ENCODE measurements at regions not wholly inside any gene's neighbourhood (a gene's known extent, or its start where the extent isn't known, plus 50 kb on each side); places are given as distances from the start of the nearest gene placed in this dataset.

- H3K9ac ChIP-seq, result no peak overlapping the region
- no peak for DNase-seq (ENCODE audit: low spot score)
- H3K36me3 ChIP-seq, result no peaks in the 10 kb centered on the region
- no peak overlapping the region for H3K4me2 ChIP-seq
- TF ChIP-seq CTCF (IDR thresholded peaks at IDR 0.05) (no peak), EZH2phosphoT487 (IDR thresholded peaks at IDR 0.05) (no peak), EZH2 (IDR thresholded peaks at IDR 0.05) (no peak)
- Mint-ChIP-seq H3K27ac (no peak overlapping the region), H3K4me1 (peaks cover 15% of the 10 kb centered on the region), H3K4me3 (no peak overlapping the region), H3K27me3 (ENCODE audit: insufficient read depth, low read depth) (peaks cover 4% of the 10 kb centered on the region), H3K36me3 (no peaks in the 10 kb centered on the region), H3K9me3 (no peaks in the 10 kb centered on the region)
- H4K20me1 ChIP-seq (ENCODE audit: low read depth), result no peaks in the 10 kb centered on the region
- H2AFZ ChIP-seq (replicated peaks), result no peak overlapping the region
- H3K9me3 ChIP-seq (ENCODE audit: low read depth), result no peaks in the 10 kb centered on the region
- no peak overlapping the region for H3K4me3 ChIP-seq
- no peaks in the 10 kb centered on the region for H3K79me2 ChIP-seq (ENCODE audit: low read depth)
- H3K4me1 ChIP-seq, result peaks cover 9% of the 10 kb centered on the region
- H3F3A ChIP-seq (ENCODE audit: low read depth), result peaks cover 2% of the 10 kb centered on the region
- H3K27me3 ChIP-seq, result no peaks in the 10 kb centered on the region
- no peak overlapping the region for H3K27ac ChIP-seq
Observed at GRCh38 chr12:43057566-43057965, 468.0 kb upstream of the PRICKLE1 start.

GRCh38 chr12:43054085-43054484, 464.5 kb upstream of the PRICKLE1 start:
- TF ChIP-seq CTCF (IDR thresholded peaks at IDR 0.05), result no peak
- no peak for TF ChIP-seq EZH2phosphoT487 (IDR thresholded peaks at IDR 0.05)
- no peak for TF ChIP-seq EZH2 (IDR thresholded peaks at IDR 0.05)
- H3K27me3 Mint-ChIP-seq (ENCODE audit: insufficient read depth, low read depth), result peaks cover 4% of the 10 kb centered on the region
- no peak overlapping the region for H3K4me3 Mint-ChIP-seq
- Histone ChIP-seq H2AFZ (replicated peaks) (no peak overlapping the region), H4K20me1 (ENCODE audit: low read depth) (no peaks in the 10 kb centered on the region), H3K36me3 (no peaks in the 10 kb centered on the region), H3K27me3 (no peaks in the 10 kb centered on the region), H3K4me3 (no peak overlapping the region), H3K79me2 (ENCODE audit: low read depth) (no peaks in the 10 kb centered on the region), H3K4me2 (no peak overlapping the region), H3F3A (ENCODE audit: low read depth) (peaks cover 6% of the 10 kb centered on the region), H3K27ac (no peak overlapping the region), H3K9ac (no peak overlapping the region), H3K9me3 (ENCODE audit: low read depth) (no peaks in the 10 kb centered on the region), H3K4me1 (peaks cover 14% of the 10 kb centered on the region)
- H3K9me3 Mint-ChIP-seq, result no peaks in the 10 kb centered on the region
- DNase-seq (ENCODE audit: low spot score), result no peak
- no peaks in the 10 kb centered on the region for H3K36me3 Mint-ChIP-seq
- no peak overlapping the region for H3K27ac Mint-ChIP-seq
- peaks cover 12% of the 10 kb centered on the region for H3K4me1 Mint-ChIP-seq

GRCh38 chr12:43052441-43052840, 462.9 kb upstream of the PRICKLE1 start:
- Histone ChIP-seq H4K20me1 (ENCODE audit: low read depth) (no peaks in the 10 kb centered on the region), H3K4me3 (no peak overlapping the region), H2AFZ (replicated peaks) (peak overlapping the region; percentile 44), H3K27ac (no peak overlapping the region), H3K9me3 (ENCODE audit: low read depth) (no peaks in the 10 kb centered on the region), H3K9ac (no peak overlapping the region), H3K27me3 (no peaks in the 10 kb centered on the region), H3K36me3 (no peaks in the 10 kb centered on the region), H3K4me2 (no peak overlapping the region), H3K79me2 (ENCODE audit: low read depth) (no peaks in the 10 kb centered on the region), H3F3A (ENCODE audit: low read depth) (peaks cover 6% of the 10 kb centered on the region), H3K4me1 (peaks cover 14% of the 10 kb centered on the region)
- Mint-ChIP-seq H3K4me1 (peaks cover 12% of the 10 kb centered on the region), H3K4me3 (no peak overlapping the region), H3K27ac (no peak overlapping the region), H3K36me3 (no peaks in the 10 kb centered on the region), H3K9me3 (no peaks in the 10 kb centered on the region), H3K27me3 (ENCODE audit: insufficient read depth, low read depth) (peaks cover 6% of the 10 kb centered on the region)
- peak; percentile 18 for DNase-seq (ENCODE audit: low spot score)
- TF ChIP-seq EZH2 (IDR thresholded peaks at IDR 0.05) (no peak), EZH2phosphoT487 (IDR thresholded peaks at IDR 0.05) (no peak), CTCF (IDR thresholded peaks at IDR 0.05) (no peak)
